ENCODE measurements at regions not wholly inside any gene's neighbourhood (a gene's known extent, or its start where the extent isn't known, plus 50 kb on each side); places are given as distances from the start of the nearest gene placed in this dataset.

DNA sequence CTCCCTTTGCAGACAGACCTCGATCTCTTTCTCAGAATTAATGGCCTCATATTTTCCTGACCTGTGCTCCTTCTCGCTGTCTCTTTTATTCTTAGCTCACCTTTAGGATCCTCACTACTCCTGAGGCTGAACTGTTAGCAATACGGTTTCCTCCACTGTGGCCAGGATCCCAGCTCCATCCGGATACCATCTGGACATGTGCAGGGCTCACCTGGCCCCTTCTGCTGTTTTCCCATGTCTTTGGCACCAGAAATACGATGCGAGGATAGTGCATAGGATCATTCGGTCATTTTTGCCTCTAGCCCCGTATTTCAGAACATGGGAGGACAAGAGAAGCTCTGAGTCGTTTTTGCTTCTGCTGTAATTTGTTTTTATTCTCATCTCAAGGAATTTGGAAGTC, 108.5 kb upstream of the KIF26B start:
- Histone ChIP-seq H3K9ac (ENCODE audit: low read depth, low read length) (no peak overlapping the region; the same call in 1 of the 2 replicates), H3K9me3 (ENCODE audit: insufficient read depth, low read depth, low read length) (no peaks in the 10 kb centered on the region), H3K4me1 (ENCODE audit: insufficient read depth, low read length) (peaks cover 8% of the 10 kb centered on the region; the same call in 1 of the 2 replicates), H3K27me3 (ENCODE audit: insufficient read depth, low read length) (no peaks in the 10 kb centered on the region), H3K36me3 (ENCODE audit: insufficient read depth, low read depth, low read length) (no peaks in the 10 kb centered on the region), H3K27ac (ENCODE audit: low read length) (no peak overlapping the region), H3K4me3 (ENCODE audit: low read length) (no peak overlapping the region)

DNA sequence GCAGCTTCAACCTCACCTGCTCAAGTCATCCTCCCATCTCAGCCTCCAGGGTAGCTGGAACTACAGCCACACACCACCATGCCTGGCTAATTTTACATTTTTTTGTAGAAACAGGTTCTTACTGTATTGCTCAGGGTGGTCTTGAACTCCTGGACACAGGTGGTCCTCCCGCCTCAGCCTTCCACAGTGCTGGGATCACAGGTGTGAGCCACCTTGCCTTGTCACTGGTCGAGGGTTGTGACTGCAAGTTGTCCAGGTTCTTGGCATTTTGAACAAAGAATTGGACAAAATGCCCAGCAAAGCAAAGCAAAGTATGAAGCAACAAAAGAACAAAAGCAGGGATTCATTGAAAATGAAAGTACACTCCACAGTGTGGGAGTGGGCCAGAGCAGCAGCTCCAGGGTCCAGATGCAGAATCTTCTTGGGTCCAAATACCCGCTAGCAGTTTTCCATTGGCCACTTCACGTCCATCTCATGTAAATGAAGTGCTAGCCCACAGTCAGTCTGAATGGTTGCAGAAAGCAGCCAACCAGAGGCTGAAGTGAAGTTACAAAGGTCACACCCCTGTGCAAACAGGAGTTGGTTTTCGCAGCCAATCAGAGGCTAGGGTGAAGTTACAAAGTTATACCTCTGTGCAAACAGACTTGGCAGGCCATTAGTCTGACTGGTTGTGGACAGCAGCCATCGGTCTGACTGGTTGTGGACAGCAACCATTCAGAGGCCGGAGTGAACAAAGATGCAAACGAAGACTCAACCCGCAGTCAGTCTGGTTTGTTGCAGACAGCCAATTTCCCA, 109.5 kb upstream of the KIF26B start:
- H3K4me3 ChIP-seq (ENCODE audit: low read length): no peak overlapping the region
- no peak overlapping the region for H3K27ac ChIP-seq (ENCODE audit: low read length)
- H3K36me3 ChIP-seq (ENCODE audit: insufficient read depth, low read depth, low read length): no peaks in the 10 kb centered on the region
- no peaks in the 10 kb centered on the region for H3K9me3 ChIP-seq (ENCODE audit: insufficient read depth, low read depth, low read length)
- no peak overlapping the region for H3K9ac ChIP-seq (ENCODE audit: low read depth, low read length)
- H3K27me3 ChIP-seq (ENCODE audit: insufficient read depth, low read length): no peaks in the 10 kb centered on the region
- peaks cover 8% of the 10 kb centered on the region; the same call in 1 of the 2 replicates for H3K4me1 ChIP-seq (ENCODE audit: insufficient read depth, low read length)

DNA sequence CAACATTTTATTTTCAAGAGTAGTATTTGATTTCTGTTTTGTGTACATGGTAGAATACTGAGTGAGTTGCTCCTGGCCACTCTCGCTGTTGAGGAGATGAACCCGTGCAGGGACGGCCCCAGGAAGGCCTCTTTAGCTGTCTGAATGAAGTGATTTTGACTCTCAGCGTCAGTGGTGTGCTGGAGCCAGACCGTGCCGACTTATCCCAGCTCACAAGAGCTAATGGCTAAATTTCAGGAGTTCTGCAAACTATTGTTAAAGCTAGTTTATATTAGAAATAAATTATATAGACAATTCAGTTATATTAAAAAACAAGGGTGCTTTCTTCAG, 111.2 kb upstream of the KIF26B start:
- Histone ChIP-seq H3K9me3 (ENCODE audit: insufficient read depth, low read depth, low read length) (no peaks in the 10 kb centered on the region), H3K36me3 (ENCODE audit: insufficient read depth, low read depth, low read length) (no peaks in the 10 kb centered on the region), H3K4me1 (ENCODE audit: insufficient read depth, low read length) (peaks cover 8% of the 10 kb centered on the region; the same call in 1 of the 2 replicates), H3K27me3 (ENCODE audit: insufficient read depth, low read length) (no peaks in the 10 kb centered on the region), H3K27ac (ENCODE audit: low read length) (no peak overlapping the region), H3K9ac (ENCODE audit: low read depth, low read length) (no peak overlapping the region), H3K4me3 (ENCODE audit: low read length) (no peak overlapping the region)

DNA sequence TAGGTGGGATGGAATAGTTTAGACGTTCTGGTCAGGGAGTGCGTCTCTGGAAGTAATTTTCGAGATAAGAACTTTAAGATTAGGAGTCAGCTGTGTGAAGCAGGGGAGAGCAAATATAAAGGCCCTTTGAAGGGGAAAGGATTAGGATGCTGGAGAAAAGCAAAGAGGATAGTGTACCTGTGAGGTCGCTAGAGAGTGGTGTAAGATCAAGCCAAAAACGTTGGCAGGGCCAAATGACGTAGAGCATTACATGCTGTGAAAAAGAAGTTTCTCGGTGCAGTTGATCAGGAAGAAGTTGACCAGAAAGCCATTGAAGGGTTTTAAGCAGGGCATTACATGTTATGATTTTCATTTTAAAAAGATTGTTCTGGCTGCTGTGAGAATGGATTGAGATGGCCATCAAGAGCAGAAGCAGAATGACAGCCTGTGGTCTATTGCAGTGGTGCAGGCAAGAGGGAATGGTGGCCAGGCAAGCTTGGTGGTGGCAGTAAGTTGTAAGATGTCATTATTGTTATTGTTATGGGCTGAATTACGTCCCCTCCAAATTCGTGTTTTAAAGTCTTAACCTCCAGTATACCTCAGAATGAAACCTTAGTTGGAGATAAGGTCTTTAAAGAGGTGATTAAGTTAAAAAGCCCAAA, 113.6 kb upstream of the KIF26B start:
- Histone ChIP-seq H3K27ac (ENCODE audit: low read length) (no peak overlapping the region), H3K36me3 (ENCODE audit: insufficient read depth, low read depth, low read length) (no peaks in the 10 kb centered on the region), H3K4me3 (ENCODE audit: low read length) (no peak overlapping the region), H3K9me3 (ENCODE audit: insufficient read depth, low read depth, low read length) (no peaks in the 10 kb centered on the region), H3K27me3 (ENCODE audit: insufficient read depth, low read length) (no peaks in the 10 kb centered on the region), H3K4me1 (ENCODE audit: insufficient read depth, low read length) (peaks cover under 1% of the 10 kb centered on the region; the same call in 1 of the 2 replicates), H3K9ac (ENCODE audit: low read depth, low read length) (no peak overlapping the region)

DNA sequence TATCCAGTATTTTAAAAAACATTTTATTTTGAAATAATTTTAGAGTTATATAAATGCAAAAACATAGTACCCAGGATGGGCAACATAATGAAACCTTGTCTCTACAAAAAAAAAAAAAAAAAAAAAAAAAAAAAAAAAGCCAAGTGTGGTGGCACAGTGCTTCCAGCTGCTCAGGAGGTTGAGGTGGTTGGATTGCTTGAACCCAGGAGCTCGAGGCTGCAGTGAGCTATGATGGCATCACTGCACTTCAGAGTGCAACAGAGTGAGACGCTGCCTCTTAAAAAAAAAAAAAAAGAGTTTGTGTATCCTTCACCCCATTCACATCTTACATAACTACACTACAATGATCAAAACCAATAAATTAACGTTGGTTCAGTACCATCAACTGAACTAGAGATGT, 115.6 kb upstream of the KIF26B start:
- Histone ChIP-seq H3K27ac (ENCODE audit: low read length) (no peak overlapping the region), H3K9ac (ENCODE audit: low read depth, low read length) (no peak overlapping the region), H3K9me3 (ENCODE audit: insufficient read depth, low read depth, low read length) (no peaks in the 10 kb centered on the region), H3K4me1 (ENCODE audit: insufficient read depth, low read length) (no peaks in the 10 kb centered on the region), H3K4me3 (ENCODE audit: low read length) (no peak overlapping the region), H3K27me3 (ENCODE audit: insufficient read depth, low read length) (no peaks in the 10 kb centered on the region), H3K36me3 (ENCODE audit: insufficient read depth, low read depth, low read length) (no peaks in the 10 kb centered on the region)

DNA sequence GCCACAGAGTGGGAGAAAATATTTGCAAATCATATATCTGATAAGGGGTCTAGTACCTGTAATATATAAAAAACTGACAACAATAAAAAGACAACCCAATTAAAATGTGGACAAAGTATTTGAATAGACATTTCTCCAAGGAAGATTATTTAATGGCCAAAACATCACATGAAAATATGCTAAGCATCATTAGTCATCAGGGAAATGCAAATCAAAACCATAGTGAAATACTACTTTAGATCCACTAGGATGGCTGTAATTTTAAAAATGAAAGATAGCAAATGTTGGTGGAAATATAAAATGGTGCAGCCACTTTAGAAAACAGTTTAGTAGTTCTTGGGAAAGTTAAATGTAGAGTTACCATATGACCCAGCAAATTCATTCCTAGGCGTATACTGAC, 118.7 kb upstream of the KIF26B start:
- H3K27ac ChIP-seq (ENCODE audit: low read length): no peak overlapping the region
- H3K36me3 ChIP-seq (ENCODE audit: insufficient read depth, low read depth, low read length): no peaks in the 10 kb centered on the region
- no peaks in the 10 kb centered on the region for H3K27me3 ChIP-seq (ENCODE audit: insufficient read depth, low read length)
- H3K4me3 ChIP-seq (ENCODE audit: low read length): no peak overlapping the region
- H3K4me1 ChIP-seq (ENCODE audit: insufficient read depth, low read length): no peaks in the 10 kb centered on the region
- H3K9ac ChIP-seq (ENCODE audit: low read depth, low read length): no peak overlapping the region
- H3K9me3 ChIP-seq (ENCODE audit: insufficient read depth, low read depth, low read length): no peaks in the 10 kb centered on the region

DNA sequence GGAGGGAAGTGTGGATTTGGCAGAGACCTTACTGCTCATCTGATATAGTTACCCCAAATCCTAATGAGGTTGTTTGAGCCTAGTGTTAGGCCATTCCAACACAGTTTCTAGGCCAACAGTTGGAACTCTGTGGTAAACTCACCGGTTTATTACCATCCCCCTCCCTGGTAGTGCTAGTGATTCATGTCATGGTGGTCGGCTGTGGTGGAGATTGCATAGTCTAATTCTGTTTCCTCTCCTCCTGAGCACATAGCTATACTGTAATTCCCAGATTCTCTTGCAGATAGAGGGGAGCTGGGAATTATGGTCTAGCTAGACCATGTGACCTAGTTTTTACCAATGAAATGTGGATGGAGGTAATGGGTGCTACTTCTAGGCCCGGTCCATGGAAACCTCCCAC, 123.7 kb upstream of the KIF26B start:
- no peak overlapping the region for H3K4me3 ChIP-seq (ENCODE audit: low read length)
- H3K36me3 ChIP-seq (ENCODE audit: insufficient read depth, low read depth, low read length): no peaks in the 10 kb centered on the region
- no peaks in the 10 kb centered on the region for H3K4me1 ChIP-seq (ENCODE audit: insufficient read depth, low read length)
- H3K9ac ChIP-seq (ENCODE audit: low read depth, low read length): no peak overlapping the region
- H3K27me3 ChIP-seq (ENCODE audit: insufficient read depth, low read length): no peaks in the 10 kb centered on the region
- no peak overlapping the region for H3K27ac ChIP-seq (ENCODE audit: low read length)
- no peaks in the 10 kb centered on the region for H3K9me3 ChIP-seq (ENCODE audit: insufficient read depth, low read depth, low read length)

DNA sequence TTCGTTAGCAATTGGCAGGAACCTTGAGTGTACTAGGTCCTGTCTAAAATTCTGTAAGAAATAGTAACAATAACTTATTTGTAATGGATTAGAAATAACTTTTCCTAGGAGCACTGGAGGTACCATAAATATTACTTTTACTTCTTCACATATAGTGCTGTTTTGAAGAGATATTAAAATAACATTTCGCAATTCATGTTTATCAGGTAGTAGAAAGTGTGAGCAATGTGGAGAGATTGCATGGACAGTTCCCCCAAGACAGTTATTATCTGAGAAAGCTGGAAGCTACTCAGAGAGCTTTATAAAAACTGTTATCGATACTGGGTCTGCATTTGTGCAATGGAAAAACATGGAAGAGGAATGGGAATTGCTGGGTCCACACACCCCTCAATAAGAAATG, 128.5 kb upstream of the KIF26B start:
- no peak overlapping the region for H3K9ac ChIP-seq (ENCODE audit: low read depth, low read length)
- no peak overlapping the region for H3K27ac ChIP-seq (ENCODE audit: low read length)
- no peaks in the 10 kb centered on the region for H3K27me3 ChIP-seq (ENCODE audit: insufficient read depth, low read length)
- no peaks in the 10 kb centered on the region for H3K4me1 ChIP-seq (ENCODE audit: insufficient read depth, low read length)
- no peaks in the 10 kb centered on the region; the same call in 1 of the 2 replicates for H3K36me3 ChIP-seq (ENCODE audit: insufficient read depth, low read depth, low read length)
- H3K9me3 ChIP-seq (ENCODE audit: insufficient read depth, low read depth, low read length): no peaks in the 10 kb centered on the region
- H3K4me3 ChIP-seq (ENCODE audit: low read length): no peak overlapping the region

DNA sequence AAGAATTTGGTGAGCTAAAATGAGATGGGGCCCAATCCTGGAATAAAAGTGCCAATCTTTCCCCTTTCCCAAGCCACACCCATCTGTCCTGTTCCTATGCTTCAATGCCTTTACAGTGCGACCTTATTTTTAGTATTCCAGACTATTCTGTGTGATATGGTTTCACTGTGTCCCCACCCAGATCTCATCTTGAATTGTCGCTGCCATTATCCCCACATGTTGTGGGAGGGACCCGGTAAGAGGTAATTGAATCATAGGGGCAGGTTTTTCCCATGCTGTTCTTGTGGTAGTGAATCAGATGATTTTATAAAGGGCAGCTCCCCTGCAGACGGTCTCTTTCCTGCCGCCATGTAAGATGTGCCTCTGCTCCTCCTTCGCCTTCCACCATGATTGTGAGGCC, 129.3 kb upstream of the KIF26B start:
- Histone ChIP-seq H3K27ac (ENCODE audit: low read length) (no peak overlapping the region), H3K9me3 (ENCODE audit: insufficient read depth, low read depth, low read length) (no peaks in the 10 kb centered on the region), H3K4me1 (ENCODE audit: insufficient read depth, low read length) (no peaks in the 10 kb centered on the region), H3K9ac (ENCODE audit: low read depth, low read length) (no peak overlapping the region), H3K4me3 (ENCODE audit: low read length) (no peak overlapping the region), H3K27me3 (ENCODE audit: insufficient read depth, low read length) (no peaks in the 10 kb centered on the region), H3K36me3 (ENCODE audit: insufficient read depth, low read depth, low read length) (no peaks in the 10 kb centered on the region; the same call in 1 of the 2 replicates)

DNA sequence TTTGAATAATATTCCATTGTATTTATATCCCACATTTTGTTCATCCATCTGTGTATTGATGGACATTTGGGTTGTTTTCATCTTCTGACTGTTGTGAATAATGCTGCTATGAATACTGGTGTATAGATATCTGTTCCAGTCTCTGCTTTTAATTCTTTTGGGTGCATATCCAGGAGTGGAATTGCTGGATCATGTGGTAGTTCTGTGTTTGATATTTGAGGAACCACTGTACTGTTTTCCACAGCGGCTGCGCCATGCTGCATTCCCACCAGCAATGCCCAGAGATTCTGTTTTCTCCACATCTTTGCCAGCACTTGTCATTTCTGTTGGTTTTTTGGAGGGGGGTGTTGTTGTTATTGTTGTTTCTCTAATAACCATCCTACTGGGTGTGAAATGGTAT, 131.6 kb upstream of the KIF26B start:
- H3K4me3 ChIP-seq (ENCODE audit: low read length): no peak overlapping the region
- no peak overlapping the region for H3K9ac ChIP-seq (ENCODE audit: low read depth, low read length)
- H3K4me1 ChIP-seq (ENCODE audit: insufficient read depth, low read length): peaks cover 3% of the 10 kb centered on the region; the same call in 1 of the 2 replicates
- no peak overlapping the region for H3K27ac ChIP-seq (ENCODE audit: low read length)
- no peaks in the 10 kb centered on the region for H3K27me3 ChIP-seq (ENCODE audit: insufficient read depth, low read length)
- H3K9me3 ChIP-seq (ENCODE audit: insufficient read depth, low read depth, low read length): no peaks in the 10 kb centered on the region
- H3K36me3 ChIP-seq (ENCODE audit: insufficient read depth, low read depth, low read length): no peaks in the 10 kb centered on the region; the same call in 1 of the 2 replicates

DNA sequence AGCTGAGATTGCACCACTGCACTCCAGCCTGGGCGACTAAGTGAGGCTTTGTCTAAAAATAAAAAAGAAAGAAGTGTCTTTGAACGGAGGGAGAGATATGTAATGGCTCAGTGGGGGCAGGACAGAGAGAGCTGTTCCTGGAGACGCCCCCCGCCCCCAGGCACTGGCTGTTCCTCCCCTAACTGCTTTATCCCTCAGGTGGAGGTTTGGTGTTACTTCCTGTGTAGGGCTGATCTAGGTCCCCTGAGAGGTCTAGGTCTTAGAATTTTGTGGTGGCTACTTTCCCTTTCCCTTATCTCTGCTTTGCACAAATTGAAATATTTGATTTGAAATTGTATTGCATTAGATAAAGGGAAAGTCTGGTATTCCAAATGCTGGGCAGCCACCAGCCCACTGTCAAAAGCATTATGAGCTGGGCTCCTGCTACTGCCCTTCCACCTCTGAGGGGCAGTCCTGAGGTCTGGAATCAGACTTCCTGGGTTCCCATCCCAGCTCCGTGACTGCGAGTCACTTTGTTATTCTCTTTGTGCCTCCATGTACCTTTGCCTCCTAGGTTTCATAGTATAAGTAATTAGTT, 134.8 kb upstream of the KIF26B start:
- H3K9ac ChIP-seq (ENCODE audit: low read depth, low read length): no peak overlapping the region
- H3K27me3 ChIP-seq (ENCODE audit: insufficient read depth, low read length): no peaks in the 10 kb centered on the region
- H3K9me3 ChIP-seq (ENCODE audit: insufficient read depth, low read depth, low read length): no peaks in the 10 kb centered on the region
- H3K36me3 ChIP-seq (ENCODE audit: insufficient read depth, low read depth, low read length): no peaks in the 10 kb centered on the region
- H3K27ac ChIP-seq (ENCODE audit: low read length): no peak overlapping the region
- H3K4me1 ChIP-seq (ENCODE audit: insufficient read depth, low read length): peaks cover 3% of the 10 kb centered on the region; the same call in 1 of the 2 replicates
- H3K4me3 ChIP-seq (ENCODE audit: low read length): no peak overlapping the region

DNA sequence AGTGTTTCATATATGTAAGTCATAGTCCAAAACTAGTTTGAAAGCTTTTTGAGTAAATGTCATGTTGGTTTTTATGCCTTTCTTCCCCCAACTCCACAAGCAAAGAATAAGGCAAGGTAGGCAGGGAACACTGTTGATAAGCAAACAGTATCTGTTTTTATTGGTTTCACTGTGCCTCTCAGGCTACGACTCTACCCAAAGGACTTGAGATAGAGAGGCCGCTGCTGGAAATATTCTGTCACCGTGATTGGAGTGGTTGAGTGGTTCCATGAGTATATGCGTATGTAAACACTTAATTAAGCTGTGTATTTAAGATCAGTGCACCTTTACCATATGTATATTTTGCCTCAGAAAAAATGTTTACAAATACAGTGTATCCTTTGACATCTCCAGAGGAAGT, 138.1 kb upstream of the KIF26B start:
- no peak overlapping the region for H3K27ac ChIP-seq (ENCODE audit: low read length)
- no peaks in the 10 kb centered on the region for H3K36me3 ChIP-seq (ENCODE audit: insufficient read depth, low read depth, low read length)
- H3K9ac ChIP-seq (ENCODE audit: low read depth, low read length): no peak overlapping the region
- H3K9me3 ChIP-seq (ENCODE audit: insufficient read depth, low read depth, low read length): no peaks in the 10 kb centered on the region
- H3K4me3 ChIP-seq (ENCODE audit: low read length): no peak overlapping the region
- H3K27me3 ChIP-seq (ENCODE audit: insufficient read depth, low read length): no peaks in the 10 kb centered on the region
- H3K4me1 ChIP-seq (ENCODE audit: insufficient read depth, low read length): peaks cover 3% of the 10 kb centered on the region; the same call in 1 of the 2 replicates
